A673 (cell line): ENCODE measurements at regions not wholly inside any gene's neighbourhood (a gene's known extent, or its start where the extent isn't known, plus 50 kb on each side); places are given as distances from the start of the nearest gene placed in this dataset.

Experiments
- EZH2 ChIP-seq: fragments of 200-600 bp; sonication (generic); IDR thresholded peaks from 2 replicates; pipeline ENCODE4 v1.6.1; 2017; ENCODE audit warnings: borderline replicate concordance, low read depth, mild to moderate bottlenecking, mixed read lengths, antibody characterized with exemption, low read length; ENCODE audit not compliant: poor library complexity, severe bottlenecking
- TF ChIP-seq, protein P1 (sequence below): fragments of 300-800, 200-600 bp; sonication (generic); conservative IDR thresholded peaks from 2 replicates; pipeline ENCODE4 v1.5.1; 2017; ENCODE audit warnings: low read depth, mild to moderate bottlenecking, antibody characterized with exemption, low read length, moderate library complexity, mixed read lengths

DNA sequence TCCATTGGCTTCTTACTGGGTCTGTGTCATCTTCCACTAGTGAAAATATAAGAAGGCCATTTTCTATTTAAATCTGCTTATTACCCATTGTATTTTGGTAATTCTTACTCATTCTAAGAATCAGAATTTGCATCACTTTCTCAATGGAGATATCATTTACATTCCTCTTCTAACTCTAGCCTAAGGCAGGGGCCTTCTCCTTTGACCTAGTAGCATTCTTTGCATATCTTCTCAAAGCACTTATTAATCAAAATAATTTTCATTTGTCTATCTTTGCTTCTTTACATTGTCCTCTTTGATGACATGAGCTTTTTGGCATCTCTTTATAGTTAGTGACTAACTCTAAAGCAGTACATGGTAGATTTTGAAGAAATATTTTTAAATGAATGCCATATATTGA, 400.9 kb upstream of the SEMA3D start:
- TF ChIP-seq EZH2: no peak
- TF ChIP-seq, protein P1, sequence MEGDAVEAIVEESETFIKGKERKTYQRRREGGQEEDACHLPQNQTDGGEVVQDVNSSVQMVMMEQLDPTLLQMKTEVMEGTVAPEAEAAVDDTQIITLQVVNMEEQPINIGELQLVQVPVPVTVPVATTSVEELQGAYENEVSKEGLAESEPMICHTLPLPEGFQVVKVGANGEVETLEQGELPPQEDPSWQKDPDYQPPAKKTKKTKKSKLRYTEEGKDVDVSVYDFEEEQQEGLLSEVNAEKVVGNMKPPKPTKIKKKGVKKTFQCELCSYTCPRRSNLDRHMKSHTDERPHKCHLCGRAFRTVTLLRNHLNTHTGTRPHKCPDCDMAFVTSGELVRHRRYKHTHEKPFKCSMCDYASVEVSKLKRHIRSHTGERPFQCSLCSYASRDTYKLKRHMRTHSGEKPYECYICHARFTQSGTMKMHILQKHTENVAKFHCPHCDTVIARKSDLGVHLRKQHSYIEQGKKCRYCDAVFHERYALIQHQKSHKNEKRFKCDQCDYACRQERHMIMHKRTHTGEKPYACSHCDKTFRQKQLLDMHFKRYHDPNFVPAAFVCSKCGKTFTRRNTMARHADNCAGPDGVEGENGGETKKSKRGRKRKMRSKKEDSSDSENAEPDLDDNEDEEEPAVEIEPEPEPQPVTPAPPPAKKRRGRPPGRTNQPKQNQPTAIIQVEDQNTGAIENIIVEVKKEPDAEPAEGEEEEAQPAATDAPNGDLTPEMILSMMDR: no peak
